ENCODE measurements at regions not wholly inside any gene's neighbourhood (a gene's known extent, or its start where the extent isn't known, plus 50 kb on each side); places are given as distances from the start of the nearest gene placed in this dataset.

DNA sequence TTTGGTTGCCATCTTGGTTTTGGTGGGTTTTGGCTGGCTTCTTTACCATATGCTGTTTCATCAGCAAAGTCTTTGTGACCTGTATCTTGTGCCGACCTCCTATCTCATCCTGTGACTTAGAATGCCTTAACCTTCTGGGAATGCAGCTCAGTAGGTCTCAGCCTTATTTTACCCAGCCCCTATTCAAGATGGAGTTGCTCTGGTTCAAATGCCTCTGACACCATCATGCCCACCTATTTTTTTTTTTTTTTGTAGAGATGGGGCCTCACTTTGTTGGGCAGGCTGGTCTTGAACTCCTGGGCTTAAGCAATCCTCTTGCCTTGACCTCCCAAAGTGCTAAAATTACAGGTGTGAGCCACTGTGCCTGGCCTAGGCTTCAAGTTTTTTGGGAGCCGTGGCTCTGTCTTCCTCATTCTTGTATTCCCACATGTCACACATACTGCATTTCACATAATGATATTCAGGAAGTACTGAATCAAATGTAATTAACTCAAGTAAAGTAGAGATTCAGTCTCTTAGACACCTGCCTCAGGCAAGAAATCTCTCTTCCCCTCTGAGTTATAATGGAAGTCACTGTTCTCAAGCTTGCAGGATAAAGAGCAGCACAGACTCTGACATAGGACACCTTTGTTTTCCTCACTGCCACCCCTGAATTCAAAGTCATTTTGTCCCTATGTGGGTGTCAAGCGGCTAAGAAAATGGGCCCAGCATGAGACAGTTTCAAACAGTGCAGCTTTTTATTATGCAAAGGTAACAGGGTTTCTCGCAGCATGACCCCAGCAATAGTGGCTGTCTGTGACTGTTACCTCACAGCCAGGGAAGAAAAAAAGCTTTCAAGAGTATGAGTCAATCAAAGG, 159.0 kb downstream of the PTPN11 start:
- TF ChIP-seq CTCF (IDR thresholded peaks at IDR 0.05 in 2 of 3, conservative IDR thresholded peaks at IDR 0.05 in 1 of 3; ENCODE audit: borderline replicate concordance in 1 of 3, insufficient read depth in 1 of 3, low read depth in 2 of 3, low read length in 2 of 3) (no peak), ELF1 (IDR thresholded peaks at IDR 0.05; ENCODE audit: borderline replicate concordance, low read depth) (no peak), EZH2 (IDR thresholded peaks at IDR 0.05) (no peak), ZNF274 (IDR thresholded peaks at IDR 0.05; ENCODE audit: low read depth, low read length) (no peak)
